ENCODE measurements at regions not wholly inside any gene's neighbourhood (a gene's known extent, or its start where the extent isn't known, plus 50 kb on each side); places are given as distances from the start of the nearest gene placed in this dataset.
A peak's percentile ranks its signal among the peaks of the same experiment; 100 is the strongest.
"Not testable (repeated sequence)": the region's sequence is repeated elsewhere in the genome, so short reads cannot be mapped to it uniquely, and the experiment has no call there.

DNA sequence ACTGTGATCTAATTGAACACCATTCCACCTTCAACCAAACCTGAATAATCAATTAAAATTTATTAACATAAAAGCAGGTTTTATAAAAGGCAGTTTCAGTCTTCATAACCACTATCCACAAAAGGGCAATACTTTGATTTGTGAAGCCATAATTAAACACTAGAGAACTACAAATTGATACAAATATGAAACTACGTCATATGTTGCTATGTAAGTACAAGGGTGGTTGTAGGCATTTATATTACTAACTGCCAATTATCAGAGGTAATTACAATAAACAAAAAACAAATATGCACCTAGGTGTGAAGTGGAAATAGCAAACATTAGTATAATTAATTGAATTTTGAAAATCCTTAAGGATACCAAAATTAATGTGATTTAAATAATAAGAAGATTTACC is 368.5 kb upstream of the PCDH15 start:
- no peak for DNase-seq

DNA sequence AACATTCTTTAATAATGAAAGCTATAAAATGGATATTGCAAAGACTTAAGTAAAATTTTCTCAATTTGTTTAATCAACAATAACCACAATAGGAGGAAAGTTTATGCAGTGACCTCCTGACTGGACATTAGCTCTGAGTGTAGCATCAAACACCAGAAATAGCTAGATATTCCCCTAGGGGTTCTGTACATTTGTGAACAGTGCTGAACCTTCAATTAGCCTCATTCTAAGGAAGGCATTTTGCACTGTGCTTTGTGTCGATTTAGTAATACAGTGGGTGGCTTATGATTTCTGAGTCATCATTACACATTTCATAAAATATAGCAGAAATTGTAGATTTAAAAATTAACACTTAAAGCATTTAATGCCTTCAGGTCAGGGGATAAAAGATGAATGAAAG is 367.3 kb upstream of the PCDH15 start:
- no peak for DNase-seq

DNA sequence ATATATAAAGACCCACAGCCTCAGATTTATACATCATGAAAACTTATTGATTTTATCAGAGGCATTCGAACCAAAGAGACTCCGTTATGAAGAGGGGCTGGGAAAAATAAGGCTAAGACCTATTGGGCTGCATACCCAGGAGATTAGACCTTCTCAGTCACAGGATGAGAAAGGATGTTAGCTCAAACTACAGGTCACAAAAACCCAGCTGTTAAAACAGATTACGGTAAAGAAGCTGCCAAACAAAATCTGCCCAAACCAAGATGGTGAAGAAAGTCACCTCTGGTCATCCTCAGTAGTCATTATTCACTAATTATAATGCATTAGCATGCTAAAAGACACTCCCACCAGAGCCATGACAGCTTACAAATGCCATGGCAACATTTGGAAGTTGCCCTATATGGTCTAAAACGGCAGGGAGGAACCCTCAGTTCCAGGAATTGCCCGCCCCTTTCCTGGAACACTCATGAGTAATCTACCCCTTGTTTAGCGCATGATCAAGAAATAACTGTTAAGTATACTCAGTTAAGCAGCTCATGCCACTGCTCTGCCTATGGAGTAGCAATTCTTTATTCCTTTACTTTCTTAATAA is 362.5 kb upstream of the PCDH15 start:
- no peak for DNase-seq

DNA sequence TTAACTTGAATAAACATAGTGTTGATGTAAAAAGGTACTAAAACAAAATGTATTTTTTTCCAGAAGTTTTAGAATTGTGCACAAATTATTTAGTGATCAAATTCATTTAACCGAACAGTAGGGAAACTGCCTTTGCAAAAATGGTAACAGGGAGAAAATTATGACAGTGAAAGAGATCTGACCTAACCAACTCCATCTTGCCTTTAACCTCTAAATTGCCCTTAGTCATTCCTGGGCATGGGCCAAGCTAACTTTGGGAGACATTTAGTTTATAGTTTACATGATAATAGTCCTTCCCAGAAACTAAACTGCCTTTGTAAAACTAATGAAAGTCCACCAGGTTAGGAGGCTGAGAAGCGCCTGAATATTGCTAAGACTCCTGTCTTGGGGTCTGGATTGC is 361.3 kb upstream of the PCDH15 start:
- DNase-seq, result not testable (repeated sequence)

DNA sequence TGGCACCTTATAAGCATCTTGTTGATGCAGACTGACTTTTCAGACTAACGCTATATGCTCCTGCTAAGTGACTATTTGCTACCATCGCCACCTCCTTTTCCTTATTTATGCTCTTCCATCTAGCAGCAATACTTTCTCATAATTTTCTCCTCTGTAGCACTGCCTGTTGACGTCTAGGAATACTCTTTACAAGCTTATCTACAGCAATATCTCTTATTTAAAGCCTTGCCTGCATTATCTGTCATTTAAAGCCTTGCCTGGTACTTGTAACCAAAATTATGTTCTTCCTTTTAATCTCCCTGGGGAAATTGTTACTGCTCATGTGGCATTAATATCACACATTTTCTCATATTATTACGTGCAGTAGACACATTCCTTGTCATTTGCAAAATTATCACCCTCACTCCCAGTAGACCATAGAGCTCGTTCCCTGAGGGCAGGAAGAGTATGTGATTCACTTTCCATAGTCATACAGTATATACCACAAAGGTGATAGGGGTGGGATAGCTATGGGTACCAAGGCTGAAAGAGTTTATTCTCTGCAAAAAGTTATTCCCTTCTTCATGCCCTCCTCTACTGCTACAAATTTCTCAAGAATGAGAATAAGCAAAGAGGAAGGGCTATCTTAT is 359.7 kb upstream of the PCDH15 start:
- DNase-seq, result no peak

DNA sequence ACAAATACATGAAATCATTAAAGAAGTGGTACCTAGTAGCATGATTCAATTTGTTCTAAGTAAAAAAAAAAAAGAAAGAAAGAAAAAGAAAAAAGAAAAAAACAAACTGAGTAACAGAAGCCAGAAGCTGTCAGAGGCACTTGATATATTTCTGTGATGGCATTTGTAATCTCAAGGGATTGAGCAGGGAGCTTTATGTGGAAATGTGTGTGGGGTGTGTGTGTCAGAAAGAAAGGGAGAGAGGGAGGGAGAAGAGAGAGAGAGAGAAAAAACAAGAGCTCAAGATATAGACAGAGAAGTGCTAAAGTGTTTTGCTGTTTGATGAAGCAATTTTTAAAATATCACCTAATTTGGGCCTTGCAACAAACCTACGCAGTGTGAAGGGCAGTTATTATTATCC is 357.6 kb upstream of the PCDH15 start:
- no peak for DNase-seq

DNA sequence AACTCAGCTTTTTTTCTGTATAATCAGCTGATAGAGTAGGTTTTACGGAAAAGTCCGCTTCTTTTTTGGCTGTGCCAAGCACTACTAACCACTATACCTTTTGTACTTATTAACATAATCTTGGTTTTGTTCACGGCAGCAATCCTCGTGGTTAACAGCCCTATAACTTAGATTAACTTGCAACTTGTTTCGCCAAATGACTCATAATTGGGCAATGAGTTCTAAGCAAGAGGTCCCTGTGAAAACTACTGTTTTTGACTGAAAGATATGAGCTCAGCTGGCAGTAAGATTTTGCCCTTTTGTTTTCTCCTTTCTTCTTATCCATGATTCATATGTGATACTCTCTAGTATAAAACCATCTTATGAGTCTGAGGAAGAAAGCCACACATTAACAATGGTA is 345.0 kb upstream of the PCDH15 start:
- DNase-seq, result no peak

DNA sequence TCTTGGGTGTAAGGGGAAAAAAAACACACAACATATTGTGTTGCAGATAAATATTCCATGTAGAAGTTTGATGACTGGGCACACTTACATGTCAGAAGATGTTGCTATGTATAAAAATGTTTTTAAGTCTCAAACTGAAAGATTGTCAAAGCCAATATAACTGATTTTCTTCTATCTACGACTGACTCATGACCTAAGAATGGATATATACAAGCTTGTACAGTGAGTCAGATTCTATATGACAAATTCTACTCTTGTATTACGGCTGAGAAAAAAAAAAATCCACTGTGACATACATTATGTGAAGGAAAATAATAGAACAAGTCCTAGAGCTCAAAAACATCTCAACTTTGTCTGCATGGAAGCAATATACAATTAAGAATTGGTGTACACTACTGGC is 343.0 kb upstream of the PCDH15 start:
- no peak for DNase-seq

DNA sequence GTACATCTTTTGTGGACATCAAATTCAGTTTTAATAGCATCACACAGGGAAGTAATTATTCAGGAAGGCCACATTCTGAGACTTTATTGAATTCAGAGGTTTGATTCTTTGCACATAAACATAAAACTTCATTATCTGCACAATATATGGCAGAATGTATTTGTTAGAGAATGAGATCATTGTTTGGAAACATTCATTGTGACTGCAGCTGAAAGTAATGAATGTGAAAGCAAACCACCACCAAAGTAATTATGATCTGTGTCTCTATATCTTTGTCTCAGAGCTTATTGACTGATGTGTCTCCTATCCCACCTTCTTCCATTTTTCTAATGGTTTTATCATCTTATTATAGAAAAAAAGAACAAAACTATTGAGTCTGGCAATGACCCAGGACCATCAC is 340.9 kb upstream of the PCDH15 start:
- no peak for DNase-seq

DNA sequence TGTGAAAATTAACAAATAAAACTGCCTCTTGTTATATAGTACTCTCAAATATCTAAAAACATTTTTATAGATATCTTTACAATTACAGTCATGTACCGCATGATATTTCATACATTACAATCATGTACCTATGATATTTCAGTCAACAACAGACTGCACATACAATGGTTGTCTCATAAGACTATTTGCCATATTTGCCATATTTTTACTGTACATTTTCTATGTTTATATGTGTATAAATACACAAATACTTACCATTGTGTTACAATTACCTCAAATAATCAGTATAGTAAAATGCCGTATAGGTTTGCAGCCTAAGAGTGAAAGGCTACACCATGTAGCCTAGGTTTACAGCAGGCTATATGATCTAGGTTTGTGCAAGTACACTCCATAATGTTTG is 336.0 kb upstream of the PCDH15 start:
- DNase-seq, result no peak

DNA sequence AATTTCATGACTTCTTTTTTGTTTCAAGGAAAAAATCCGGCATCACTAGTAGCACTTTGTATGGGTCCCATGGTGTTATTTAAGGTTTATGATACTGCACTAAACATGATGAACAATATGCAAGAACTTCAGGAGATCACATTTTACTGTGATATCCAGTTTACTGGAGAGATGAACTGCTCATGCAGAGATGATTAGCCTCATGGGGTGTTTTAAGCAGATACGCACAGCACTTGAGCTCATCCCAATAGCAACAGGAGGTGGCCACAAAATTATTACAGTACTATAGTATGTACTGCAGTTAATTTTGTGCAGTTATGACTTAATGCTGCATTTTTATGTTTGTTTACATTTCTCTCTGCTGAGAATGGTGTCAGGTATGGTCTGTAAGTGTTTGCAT is 303.7 kb upstream of the PCDH15 start:
- DNase-seq, result no peak

DNA sequence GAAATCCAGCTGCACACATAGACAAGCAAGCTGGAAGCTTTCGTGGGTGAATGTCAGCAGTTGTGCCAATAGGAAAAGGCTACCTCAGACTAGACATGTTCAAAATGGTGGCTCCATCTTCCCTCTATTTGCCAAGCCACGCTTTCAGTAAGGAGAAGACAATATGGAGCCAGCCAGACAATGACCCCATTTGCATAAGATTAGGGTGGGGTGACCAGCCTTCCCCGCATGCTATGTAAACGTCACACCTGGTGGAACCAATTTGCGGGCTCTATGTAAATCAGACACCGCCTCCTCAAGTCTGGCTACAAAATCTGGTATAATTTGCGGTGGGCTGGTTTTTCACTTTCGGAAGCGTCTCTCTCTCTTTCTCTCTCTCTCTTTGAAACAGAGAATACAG is 297.4 kb upstream of the PCDH15 start:
- no peak for DNase-seq

DNA sequence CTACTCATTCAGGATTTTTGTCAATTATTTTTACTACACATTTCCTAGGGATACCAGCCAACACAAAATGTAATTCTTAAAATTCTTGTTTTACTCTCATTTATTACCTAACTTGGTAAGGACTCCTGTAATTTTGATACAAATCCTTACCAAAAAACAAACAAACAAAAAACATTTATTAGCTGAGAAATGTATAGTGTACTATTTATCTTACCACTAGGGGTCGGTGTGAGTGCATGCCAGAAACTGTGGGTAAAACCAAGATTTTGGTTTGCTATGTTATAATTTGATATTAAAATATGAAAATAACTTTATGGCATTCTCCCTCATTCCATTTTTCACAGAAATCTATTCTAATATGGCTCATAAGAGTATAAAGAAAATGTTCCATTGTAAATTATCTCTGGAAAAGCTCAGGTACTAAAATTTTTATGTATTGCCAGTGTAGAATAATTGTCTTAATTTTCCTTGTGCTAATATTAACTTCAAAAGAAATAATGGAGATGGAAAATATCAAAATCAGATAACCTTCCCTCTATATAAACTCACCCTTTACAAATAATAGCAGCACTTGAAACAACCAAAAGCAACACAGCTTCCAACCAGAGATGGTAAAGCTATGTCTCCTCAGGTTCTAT is 290.8 kb upstream of the PCDH15 start:
- DNase-seq, result no peak

DNA sequence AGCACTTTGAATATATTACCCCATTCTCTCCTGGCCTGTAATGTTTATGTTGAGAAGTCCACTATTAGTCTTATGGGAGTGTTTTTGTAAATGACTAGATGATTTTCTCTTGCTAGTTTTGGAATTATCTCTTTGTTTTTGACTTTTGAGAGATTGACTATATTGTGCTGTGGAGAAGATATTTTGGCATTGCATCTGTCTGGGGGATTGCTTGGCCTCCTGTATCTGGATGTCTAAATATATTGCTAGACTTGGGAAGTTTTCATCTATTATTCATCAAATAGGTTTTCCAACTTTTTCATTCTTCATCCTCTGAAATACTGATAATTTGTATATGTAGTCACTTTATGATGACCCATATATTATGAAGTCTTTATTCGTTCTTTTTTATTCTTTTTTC is 277.1 kb upstream of the PCDH15 start:
- DNase-seq, result no peak

DNA sequence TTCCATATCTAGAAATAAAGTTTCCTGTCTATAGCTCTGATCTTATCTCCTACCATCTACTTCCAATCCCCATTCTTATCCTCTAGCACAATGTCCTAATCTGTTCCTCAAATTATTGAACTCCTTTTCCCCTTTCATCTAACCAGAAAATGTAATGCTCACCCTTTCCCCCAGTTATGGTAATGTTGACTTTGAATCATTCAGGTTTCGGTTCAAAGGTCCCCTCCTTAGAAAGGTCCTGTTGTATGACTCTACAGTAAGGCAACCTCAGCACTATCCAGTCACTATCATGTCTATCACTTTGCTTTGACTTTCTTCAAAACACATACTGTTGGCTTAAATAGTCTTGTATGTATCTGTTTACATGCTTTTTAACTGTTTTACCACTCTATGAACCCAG is 264.2 kb upstream of the PCDH15 start:
- no peak for DNase-seq

DNA sequence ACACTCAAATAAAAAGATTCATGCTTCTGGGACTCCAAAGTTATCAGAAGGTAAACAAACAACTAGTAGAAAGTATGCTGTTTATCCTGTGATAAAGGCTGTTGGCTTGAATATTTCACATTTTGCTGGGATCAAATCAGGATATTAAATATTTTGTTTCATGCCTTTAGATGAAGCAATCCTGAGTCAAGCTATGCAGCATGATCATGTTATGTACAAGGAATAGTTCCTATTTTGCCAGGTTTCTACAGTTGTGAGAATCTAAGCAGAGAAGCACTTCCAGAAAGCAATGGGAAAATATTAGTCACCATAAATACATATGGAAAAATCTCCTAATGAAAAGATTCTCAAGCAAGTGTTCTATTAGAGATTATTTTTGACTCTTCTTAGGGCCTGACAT is 262.8 kb upstream of the PCDH15 start:
- no peak for DNase-seq

DNA sequence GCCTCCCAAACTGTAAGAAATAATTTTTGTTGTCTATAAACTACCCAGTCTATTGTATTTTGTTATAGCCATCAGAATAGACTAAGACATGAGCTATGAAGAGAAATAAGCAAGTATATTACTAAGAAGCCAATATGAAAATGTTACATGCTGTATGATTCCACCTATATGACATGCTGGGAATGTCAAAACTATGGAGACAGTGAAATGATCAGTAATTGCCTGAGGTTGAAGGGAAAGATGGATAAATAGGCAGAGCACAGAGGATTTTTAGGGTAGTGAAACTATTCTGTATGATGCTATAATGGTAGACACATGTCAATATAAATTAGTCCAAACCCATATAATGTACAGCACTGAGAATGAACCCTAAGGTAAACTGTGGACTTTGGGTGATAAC is 261.3 kb upstream of the PCDH15 start:
- DNase-seq, result no peak

DNA sequence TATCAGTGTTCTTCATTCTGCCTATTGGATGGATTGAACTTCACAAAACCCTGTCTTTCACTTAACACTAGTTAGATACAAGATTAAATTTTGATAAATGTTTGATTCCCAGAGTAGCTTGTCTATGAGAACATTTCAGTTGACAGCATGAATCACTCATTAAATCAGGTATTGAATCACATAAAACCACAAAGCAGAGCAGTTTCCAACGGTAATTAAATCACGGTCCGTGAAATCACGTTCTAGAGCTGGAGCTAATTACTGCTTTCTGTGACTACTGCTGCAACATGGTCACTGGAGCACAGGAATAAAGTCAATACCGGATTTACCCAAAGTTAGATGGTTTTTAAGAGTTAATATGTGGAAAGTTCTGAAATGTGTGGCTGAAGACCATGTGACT is 257.8 kb upstream of the PCDH15 start:
- no peak for DNase-seq

DNA sequence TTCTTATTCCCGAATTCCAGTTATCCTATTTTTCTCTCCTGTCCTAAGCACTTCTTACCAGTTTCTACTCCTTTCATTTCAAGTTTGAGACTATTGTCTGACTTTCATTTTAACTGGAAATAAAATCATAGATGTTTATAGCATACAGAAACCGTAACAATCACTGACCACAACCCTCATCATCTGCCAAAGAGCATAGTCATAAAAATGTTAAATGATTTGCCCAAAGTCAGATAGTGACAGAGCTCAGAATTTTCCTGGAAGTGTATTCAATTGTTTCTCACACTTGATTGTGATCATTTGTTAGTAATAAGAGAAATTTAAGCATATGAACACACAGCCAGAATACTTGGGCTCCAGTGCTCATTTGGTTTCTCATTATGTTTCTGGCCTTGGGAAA is 250.5 kb upstream of the PCDH15 start:
- no peak for DNase-seq

DNA sequence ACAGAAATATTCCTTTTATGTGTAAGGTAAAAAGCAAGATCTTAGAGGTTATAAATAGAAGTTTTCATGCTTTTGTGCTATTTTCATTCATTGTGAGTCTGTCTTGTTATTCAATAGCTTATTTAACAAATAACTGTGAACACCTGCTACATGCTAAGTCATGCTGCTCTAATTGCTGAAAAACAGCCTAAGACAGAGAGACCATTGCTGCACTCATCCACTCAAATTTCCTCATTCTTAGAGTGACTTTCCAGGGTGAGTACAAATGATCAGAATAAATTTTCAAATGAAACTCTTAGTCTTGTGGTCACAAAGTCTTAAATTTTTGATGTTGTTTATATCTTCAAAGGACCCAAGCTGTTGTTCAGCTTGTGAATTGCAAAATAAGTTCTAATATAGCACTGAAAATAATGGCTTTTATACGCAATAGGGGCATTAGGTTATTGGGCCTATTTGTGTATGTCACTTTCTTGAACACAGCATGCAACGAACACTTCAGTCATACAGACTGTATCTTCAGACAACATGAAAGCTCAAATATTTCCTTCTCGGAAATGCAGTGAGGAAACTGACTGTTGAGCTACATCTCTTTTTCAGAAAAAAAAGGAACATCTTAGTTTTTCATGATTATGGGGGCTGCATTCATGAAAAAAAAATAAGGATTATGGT is 247.9 kb upstream of the PCDH15 start:
- DNase-seq, result peak in 1 of 58 donors; percentile 2

DNA sequence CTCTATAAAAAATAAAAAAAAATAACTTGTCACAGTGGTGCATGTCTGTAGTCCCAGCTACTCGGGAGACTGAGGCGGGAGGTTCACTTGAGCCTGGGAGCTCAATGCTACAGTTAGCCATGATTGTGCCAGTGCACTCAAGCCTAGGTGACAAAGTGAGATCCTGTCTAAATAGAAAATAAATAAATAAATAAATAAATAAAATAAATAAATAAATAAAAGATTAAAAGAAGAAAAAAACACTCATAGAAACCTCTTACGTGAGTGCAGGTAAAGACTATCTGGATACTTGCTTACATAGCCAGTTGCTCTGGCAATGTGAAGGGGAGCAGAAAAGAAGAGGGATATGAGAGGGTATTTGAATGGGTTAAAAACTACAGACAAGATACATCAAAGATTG is 242.5 kb upstream of the PCDH15 start:
- DNase-seq, result no peak

DNA sequence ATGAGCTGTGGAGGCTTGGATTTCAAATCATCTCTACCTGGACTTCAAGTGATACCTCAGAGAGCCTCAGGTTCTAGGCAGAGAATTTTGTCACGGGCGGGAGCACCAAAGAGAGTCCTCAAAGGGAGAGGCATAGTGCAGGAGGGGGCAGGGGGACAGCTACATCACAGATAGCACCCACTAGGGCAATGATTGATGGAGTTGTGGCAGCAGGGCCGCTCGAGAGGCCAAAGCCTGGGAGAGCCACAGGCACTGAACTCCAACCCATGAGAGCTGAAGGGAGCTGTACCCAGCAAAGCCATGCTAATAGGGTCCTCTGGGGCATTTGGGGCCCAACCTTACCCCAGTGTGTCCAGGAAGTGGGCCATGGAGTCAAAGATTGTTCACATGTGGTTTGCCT is 232.0 kb upstream of the PCDH15 start:
- no peak for DNase-seq

DNA sequence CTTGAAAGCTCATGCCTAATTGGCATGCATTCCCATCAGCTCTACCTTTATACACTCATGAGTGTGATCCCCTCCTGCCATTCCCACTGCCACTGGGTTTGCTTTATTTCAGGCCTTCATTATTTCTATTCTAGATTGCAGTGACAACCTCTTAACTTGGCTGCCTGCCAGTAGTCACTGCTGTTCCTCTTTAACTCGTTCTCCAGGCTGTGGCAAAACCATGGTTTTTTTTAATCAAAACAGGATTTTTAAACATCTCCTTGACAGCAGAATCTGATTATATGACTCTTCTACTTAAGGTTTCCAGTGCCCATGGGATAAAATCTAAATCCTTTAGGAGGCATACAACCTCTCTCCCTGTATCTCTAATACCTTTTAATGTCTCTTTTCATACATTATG is 223.7 kb upstream of the PCDH15 start:
- peak in 15 of 58 donors; percentile 2 to 35 (median 22) for DNase-seq

All from anterior cingulate cortex (tissue), 58 donors.